Neural cell (in vitro differentiated cells): ENCODE measurements at regions not wholly inside any gene's neighbourhood (a gene's known extent, or its start where the extent isn't known, plus 50 kb on each side); places are given as distances from the start of the nearest gene placed in this dataset.

Experiments
- H2AFZ ChIP-seq: fragments of 200-600, 300-800 bp; sonication (generic), shearing (Covaris generic); 2 replicates; pipeline ENCODE4 v1.6.0; 2014; ENCODE audit warnings: low read depth, mild to moderate bottlenecking, antibody characterized with exemption, low read length, moderate library complexity
- H3F3A ChIP-seq: fragments of 200-600 bp; shearing (Covaris generic); 2 replicates; pipeline ENCODE4 v1.6.1; 2016; ENCODE audit warnings: mild to moderate bottlenecking, moderate library complexity, mixed read lengths, antibody characterized with exemption, low read length; ENCODE audit not compliant: insufficient read depth, poor library complexity, severe bottlenecking
- H3K27ac ChIP-seq: fragments of 200-600, 300-800 bp; sonication (generic), shearing (Covaris generic); 2 replicates; pipeline ENCODE4 v1.5.1; 2014; ENCODE audit warnings: mild to moderate bottlenecking, low read length, moderate library complexity
- H3K27me3 ChIP-seq: fragments of 300-800, 200-600 bp; sonication (generic), shearing (Covaris generic); 2 replicates; pipeline ENCODE4 v1.6.0; 2014; ENCODE audit warnings: mild to moderate bottlenecking, low read depth, low read length, moderate library complexity; ENCODE audit not compliant: insufficient read depth
- H3K36me3 ChIP-seq: fragments of 300-800, 200-600 bp; sonication (generic), shearing (Covaris generic); 2 replicates; pipeline ENCODE4 v1.5.1; 2014; ENCODE audit warnings: mild to moderate bottlenecking, antibody characterized with exemption, low read length, moderate library complexity; ENCODE audit not compliant: insufficient read depth
- H3K4me2 ChIP-seq: fragments of 300-800, 200-600 bp; sonication (generic), shearing (Covaris generic); 2 replicates; pipeline ENCODE4 v1.6.0; 2014; ENCODE audit warnings: mild to moderate bottlenecking, low read length
- H3K4me3 ChIP-seq: fragments of 300-800, 200-600 bp; sonication (generic), shearing (Covaris generic); 2 replicates; pipeline ENCODE4 v1.5.1; 2014; ENCODE audit warnings: mild to moderate bottlenecking, low read length, moderate library complexity
- H3K79me2 ChIP-seq: fragments of 200-600 bp; shearing (Covaris generic); replicated peaks from 2 replicates; pipeline ENCODE4 v1.6.0; 2014; ENCODE audit warnings: mild to moderate bottlenecking, low read length, moderate library complexity; ENCODE audit not compliant: insufficient read depth
- H3K9ac ChIP-seq: fragments of 300-800, 200-600 bp; sonication (generic), shearing (Covaris generic); 2 replicates; pipeline ENCODE4 v1.6.1; 2016; ENCODE audit warnings: mild to moderate bottlenecking, low read length, mixed read lengths
- H3K9me2 ChIP-seq: fragments of 200-600 bp; shearing (Covaris generic); 2 replicates; pipeline ENCODE4 v1.6.1; 2016; ENCODE audit warnings: mild to moderate bottlenecking, low read length, mixed read lengths; ENCODE audit not compliant: insufficient read depth
- H3K9me3 ChIP-seq: fragments of 200-600, 300-800 bp; sonication (generic), shearing (Covaris generic); 2 replicates; pipeline ENCODE4 v1.6.1; 2016; ENCODE audit warnings: mild to moderate bottlenecking, mixed run types, low read length, moderate library complexity, mixed read lengths
- H4K20me1 ChIP-seq: fragments of 200-600 bp; shearing (Covaris generic); 2 replicates; pipeline ENCODE4 v1.6.1; 2016; ENCODE audit warnings: mild to moderate bottlenecking, mixed run types; ENCODE audit not compliant: insufficient read depth
- CTCF ChIP-seq: fragments of 450-650 bp; IDR thresholded peaks from 2 replicates; pipeline ENCODE4 v1.5.1; 2014; ENCODE audit warnings: antibody characterized with exemption, mild to moderate bottlenecking, moderate library complexity; ENCODE audit not compliant: poor library complexity, severe bottlenecking
- EP300 ChIP-seq: fragments of 450-650 bp; conservative IDR thresholded peaks from 2 replicates; pipeline ENCODE4 v1.6.1; 2014; ENCODE audit warnings: antibody characterized with exemption, mild to moderate bottlenecking, moderate library complexity; ENCODE audit not compliant: poor library complexity, severe bottlenecking
- EZH2 ChIP-seq: fragments of 200-600, 300-800 bp; shearing (Covaris generic), sonication (generic); IDR thresholded peaks from 2 replicates; pipeline ENCODE4 v1.6.1; 2014; ENCODE audit warnings: antibody characterized with exemption, low read length, borderline replicate concordance, mild to moderate bottlenecking; ENCODE audit not compliant: insufficient read depth, poor library complexity, severe bottlenecking
- MXI1 ChIP-seq: fragments of 450-650 bp; conservative IDR thresholded peaks from 2 replicates; pipeline ENCODE4 v1.6.1; 2014; ENCODE audit warnings: antibody characterized with exemption, mild to moderate bottlenecking; ENCODE audit not compliant: poor library complexity, severe bottlenecking
- POLR2AphosphoS5 ChIP-seq: IDR thresholded peaks from 2 replicates; pipeline ENCODE4 v1.6.1; 2012
- RAD21 ChIP-seq: fragments of 450-650 bp; conservative IDR thresholded peaks from 2 replicates; pipeline ENCODE4 v1.6.1; 2014; ENCODE audit warnings: antibody characterized with exemption, mild to moderate bottlenecking, moderate library complexity
- SMC3 ChIP-seq: fragments of 450-650 bp; conservative IDR thresholded peaks from 2 replicates; pipeline ENCODE4 v1.6.1; 2014; ENCODE audit warnings: antibody characterized with exemption, mild to moderate bottlenecking, moderate library complexity; ENCODE audit not compliant: poor library complexity
- TAF1 ChIP-seq: IDR thresholded peaks from 2 replicates; pipeline ENCODE4 v1.6.1; 2012; ENCODE audit warnings: low read depth
- TF ChIP-seq, protein P1 (sequence below): IDR thresholded peaks from 2 replicates; pipeline ENCODE4 v1.6.1; 2012; ENCODE audit warnings: borderline replicate concordance

DNA sequence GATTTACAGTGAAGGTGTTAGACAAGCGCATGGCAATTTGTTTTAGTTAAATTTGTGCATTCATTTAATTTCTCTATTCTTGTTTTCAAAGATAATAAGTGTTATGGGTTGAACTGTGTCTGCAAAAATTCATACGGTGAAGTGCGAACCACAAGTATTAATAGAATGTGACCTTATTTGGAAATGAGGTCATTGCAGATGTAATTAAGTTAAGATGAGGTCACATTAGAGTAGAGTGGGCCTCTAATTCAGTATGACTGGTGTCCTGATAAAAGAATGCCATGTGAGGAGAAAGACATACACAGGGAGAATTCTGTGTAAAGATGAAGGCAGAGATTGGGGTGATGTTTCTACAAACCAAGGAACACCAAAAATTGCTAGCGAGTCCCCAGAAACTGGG is 158.8 kb upstream of the SEMA3E start:
- Histone ChIP-seq H3K4me2 (no peak overlapping the region), H2AFZ (no peak overlapping the region), H3K27me3 (no peaks in the 10 kb centered on the region), H4K20me1 (no peaks in the 10 kb centered on the region), H3K4me3 (no peak overlapping the region), H3K9ac (no peak overlapping the region), H3F3A (no peaks in the 10 kb centered on the region), H3K9me3 (no peaks in the 10 kb centered on the region), H3K79me2 (no peaks in the 10 kb centered on the region), H3K9me2 (no peaks in the 10 kb centered on the region), H3K36me3 (no peaks in the 10 kb centered on the region), H3K27ac (no peak overlapping the region)
- TF ChIP-seq, protein P1, sequence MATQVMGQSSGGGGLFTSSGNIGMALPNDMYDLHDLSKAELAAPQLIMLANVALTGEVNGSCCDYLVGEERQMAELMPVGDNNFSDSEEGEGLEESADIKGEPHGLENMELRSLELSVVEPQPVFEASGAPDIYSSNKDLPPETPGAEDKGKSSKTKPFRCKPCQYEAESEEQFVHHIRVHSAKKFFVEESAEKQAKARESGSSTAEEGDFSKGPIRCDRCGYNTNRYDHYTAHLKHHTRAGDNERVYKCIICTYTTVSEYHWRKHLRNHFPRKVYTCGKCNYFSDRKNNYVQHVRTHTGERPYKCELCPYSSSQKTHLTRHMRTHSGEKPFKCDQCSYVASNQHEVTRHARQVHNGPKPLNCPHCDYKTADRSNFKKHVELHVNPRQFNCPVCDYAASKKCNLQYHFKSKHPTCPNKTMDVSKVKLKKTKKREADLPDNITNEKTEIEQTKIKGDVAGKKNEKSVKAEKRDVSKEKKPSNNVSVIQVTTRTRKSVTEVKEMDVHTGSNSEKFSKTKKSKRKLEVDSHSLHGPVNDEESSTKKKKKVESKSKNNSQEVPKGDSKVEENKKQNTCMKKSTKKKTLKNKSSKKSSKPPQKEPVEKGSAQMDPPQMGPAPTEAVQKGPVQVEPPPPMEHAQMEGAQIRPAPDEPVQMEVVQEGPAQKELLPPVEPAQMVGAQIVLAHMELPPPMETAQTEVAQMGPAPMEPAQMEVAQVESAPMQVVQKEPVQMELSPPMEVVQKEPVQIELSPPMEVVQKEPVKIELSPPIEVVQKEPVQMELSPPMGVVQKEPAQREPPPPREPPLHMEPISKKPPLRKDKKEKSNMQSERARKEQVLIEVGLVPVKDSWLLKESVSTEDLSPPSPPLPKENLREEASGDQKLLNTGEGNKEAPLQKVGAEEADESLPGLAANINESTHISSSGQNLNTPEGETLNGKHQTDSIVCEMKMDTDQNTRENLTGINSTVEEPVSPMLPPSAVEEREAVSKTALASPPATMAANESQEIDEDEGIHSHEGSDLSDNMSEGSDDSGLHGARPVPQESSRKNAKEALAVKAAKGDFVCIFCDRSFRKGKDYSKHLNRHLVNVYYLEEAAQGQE = no peak
- TF ChIP-seq POLR2AphosphoS5 = no peak

- Histone ChIP-seq H3K27me3 (no peaks in the 10 kb centered on the region), H3K9ac (no peak overlapping the region), H3K4me3 (no peak overlapping the region), H3F3A (no peaks in the 10 kb centered on the region), H3K4me2 (no peak overlapping the region), H3K9me2 (no peaks in the 10 kb centered on the region), H3K27ac (peak overlapping the region; percentile 57), H2AFZ (no peak overlapping the region), H4K20me1 (no peaks in the 10 kb centered on the region), H3K79me2 (no peaks in the 10 kb centered on the region), H3K9me3 (no peaks in the 10 kb centered on the region), H3K36me3 (no peaks in the 10 kb centered on the region)
- TF ChIP-seq EZH2 (no peak), CTCF (no peak), TAF1 (no peak), RAD21 (no peak), SMC3 (no peak), EP300 (peak; percentile 98), POLR2AphosphoS5 (peak; percentile 81), MXI1 (no peak)
- TF ChIP-seq, protein P1 = peak; percentile 79
These were observed 157.6 kb upstream of the SEMA3E start for GRCh38 chr7:83806538-83806937.
